ENCODE measurements at regions not wholly inside any gene's neighbourhood (a gene's known extent, or its start where the extent isn't known, plus 50 kb on each side); places are given as distances from the start of the nearest gene placed in this dataset.
A peak's percentile ranks its signal among the peaks of the same experiment; 100 is the strongest.

DNA sequence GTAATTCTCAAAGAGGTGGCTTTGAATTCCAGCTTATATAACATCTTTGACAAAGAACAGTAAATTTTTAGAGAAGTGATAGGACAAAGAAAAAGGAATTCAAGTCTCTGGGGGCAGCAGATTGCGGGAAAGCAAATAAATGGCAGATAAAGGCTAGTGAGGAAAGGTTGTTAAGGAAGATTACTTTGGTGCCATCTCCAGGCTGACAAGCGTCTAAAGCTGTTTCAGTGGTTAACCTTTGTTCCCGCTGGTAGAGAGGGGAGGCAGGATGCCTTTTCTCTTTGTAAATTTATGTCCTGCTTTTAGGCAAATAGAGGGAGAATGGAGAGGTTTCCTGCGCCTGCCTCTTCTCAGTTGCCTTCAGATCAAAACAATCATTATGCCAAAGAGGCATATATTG is 431.2 kb upstream of the CHST9 start:
- TF ChIP-seq, protein P1, sequence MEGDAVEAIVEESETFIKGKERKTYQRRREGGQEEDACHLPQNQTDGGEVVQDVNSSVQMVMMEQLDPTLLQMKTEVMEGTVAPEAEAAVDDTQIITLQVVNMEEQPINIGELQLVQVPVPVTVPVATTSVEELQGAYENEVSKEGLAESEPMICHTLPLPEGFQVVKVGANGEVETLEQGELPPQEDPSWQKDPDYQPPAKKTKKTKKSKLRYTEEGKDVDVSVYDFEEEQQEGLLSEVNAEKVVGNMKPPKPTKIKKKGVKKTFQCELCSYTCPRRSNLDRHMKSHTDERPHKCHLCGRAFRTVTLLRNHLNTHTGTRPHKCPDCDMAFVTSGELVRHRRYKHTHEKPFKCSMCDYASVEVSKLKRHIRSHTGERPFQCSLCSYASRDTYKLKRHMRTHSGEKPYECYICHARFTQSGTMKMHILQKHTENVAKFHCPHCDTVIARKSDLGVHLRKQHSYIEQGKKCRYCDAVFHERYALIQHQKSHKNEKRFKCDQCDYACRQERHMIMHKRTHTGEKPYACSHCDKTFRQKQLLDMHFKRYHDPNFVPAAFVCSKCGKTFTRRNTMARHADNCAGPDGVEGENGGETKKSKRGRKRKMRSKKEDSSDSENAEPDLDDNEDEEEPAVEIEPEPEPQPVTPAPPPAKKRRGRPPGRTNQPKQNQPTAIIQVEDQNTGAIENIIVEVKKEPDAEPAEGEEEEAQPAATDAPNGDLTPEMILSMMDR (IDR thresholded peaks at IDR 0.05): no peak
- DNase-seq: no peak
- no peaks in the 10 kb centered on the region for H3K9me3 Mint-ChIP-seq
- no peak overlapping the region for H3K27ac Mint-ChIP-seq
- H3K36me3 Mint-ChIP-seq (ENCODE audit: low read depth): no peaks in the 10 kb centered on the region
- no peaks in the 10 kb centered on the region for H3K4me1 Mint-ChIP-seq (ENCODE audit: low read depth)
- no peak overlapping the region for H3K4me3 Mint-ChIP-seq
- H3K27me3 Mint-ChIP-seq (ENCODE audit: insufficient read depth): peaks cover 7% of the 10 kb centered on the region

DNA sequence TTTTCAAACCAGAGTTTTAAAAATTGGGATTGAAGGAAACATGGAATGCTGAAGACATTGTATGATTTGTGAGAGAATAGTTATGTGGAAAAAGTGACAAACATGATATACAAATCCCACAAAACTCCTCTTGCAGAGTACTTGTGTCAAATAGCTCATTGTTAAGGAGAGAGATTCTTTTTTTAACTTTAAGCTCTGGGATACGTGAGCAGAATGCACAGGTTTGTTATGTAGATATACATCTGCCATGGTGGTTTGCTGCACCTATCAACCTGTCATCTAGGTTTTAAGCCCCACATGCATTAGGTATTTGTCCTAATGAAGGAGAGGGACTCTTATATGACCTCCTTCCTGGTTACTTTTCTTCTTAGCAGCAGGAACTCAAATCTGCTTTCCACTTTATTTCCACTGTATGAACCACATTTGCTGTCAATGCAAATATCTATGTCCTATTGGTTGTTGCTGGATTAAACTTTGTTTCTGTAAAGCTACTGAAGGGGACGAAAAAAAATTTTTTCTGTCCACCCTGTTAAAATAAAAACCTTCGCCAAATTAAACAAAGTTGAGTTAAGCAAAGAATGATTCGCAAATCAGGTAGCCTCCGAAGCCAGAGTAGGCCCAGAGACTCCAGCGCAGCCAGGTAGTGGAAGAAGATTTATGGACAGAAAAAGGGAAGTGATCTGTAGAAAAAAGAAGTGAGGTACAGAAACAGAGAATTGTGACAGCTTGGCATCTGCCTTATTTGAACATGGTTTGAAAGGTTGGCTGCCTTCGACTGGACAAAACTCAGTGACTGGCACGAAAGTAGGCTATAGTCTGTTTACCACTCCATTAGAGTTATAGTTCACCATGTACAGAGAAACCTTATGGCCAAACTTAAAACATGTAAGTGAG is 430.1 kb upstream of the CHST9 start:
- Mint-ChIP-seq H3K27ac (no peak overlapping the region), H3K27me3 (ENCODE audit: insufficient read depth) (peaks cover 5% of the 10 kb centered on the region)

DNA sequence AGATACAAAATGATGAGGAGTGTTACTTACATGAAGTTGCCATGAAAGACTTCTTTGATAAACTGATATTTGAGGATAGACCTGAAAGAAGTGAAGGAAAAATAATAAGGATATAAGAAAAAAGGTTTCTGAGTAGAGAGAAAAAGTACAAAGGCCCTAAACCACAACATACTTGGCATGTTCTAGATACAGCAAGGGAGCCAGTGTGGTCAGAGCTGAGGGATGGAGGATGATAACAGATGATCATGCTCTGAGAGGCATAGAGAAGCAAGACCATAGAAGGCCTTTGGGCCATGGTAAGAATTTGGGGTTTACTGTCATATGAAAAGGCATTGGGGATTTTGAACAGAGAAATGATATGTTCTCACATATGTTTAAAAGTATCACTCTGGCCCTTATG is 424.1 kb upstream of the CHST9 start:
- no peaks in the 10 kb centered on the region; the same call in none of the 2 replicates for H3K27me3 Mint-ChIP-seq (ENCODE audit: insufficient read depth)
- peaks cover 6% of the 10 kb centered on the region; the same call in 1 of the 2 replicates for H3K4me1 Mint-ChIP-seq (ENCODE audit: low read depth)
- H3K36me3 Mint-ChIP-seq (ENCODE audit: low read depth): no peaks in the 10 kb centered on the region
- no peak overlapping the region for H3K4me3 Mint-ChIP-seq
- no peak overlapping the region for H3K27ac Mint-ChIP-seq
- no peak for DNase-seq
- TF ChIP-seq, protein P1 (IDR thresholded peaks at IDR 0.05): no peak
- H3K9me3 Mint-ChIP-seq: no peaks in the 10 kb centered on the region

More for the DNA sequence above, 430.1 kb upstream of the CHST9 start:
- Mint-ChIP-seq H3K4me3 (no peak overlapping the region), H3K4me1 (ENCODE audit: low read depth) (no peaks in the 10 kb centered on the region), H3K9me3 (no peaks in the 10 kb centered on the region), H3K36me3 (ENCODE audit: low read depth) (no peaks in the 10 kb centered on the region)
- TF ChIP-seq, protein P1 (IDR thresholded peaks at IDR 0.05): no peak
- no peak for DNase-seq

DNA sequence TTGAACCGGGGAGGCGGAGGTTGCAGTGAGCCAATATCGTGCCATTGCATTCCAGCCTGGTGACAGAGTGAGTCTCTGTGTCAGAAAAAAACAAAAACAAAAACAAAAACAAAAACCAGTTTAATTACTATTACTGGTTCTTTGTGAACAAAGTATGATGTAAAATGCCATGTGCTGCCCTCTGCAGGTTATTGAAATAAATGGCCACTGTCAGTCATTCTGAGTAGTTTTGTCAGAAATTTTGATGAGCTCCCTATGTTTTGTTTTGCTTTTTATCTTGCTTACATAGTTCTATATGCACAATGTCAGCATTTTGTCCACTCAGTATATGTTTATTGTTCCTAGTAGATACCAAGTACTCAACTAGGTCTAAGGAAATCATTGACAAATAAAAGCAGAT is 423.6 kb upstream of the CHST9 start:
- Mint-ChIP-seq H3K4me1 (ENCODE audit: low read depth) (peaks cover 6% of the 10 kb centered on the region; the same call in 1 of the 2 replicates), H3K9me3 (no peaks in the 10 kb centered on the region), H3K4me3 (no peak overlapping the region), H3K27me3 (ENCODE audit: insufficient read depth) (no peaks in the 10 kb centered on the region; the same call in none of the 2 replicates), H3K27ac (no peak overlapping the region), H3K36me3 (ENCODE audit: low read depth) (no peaks in the 10 kb centered on the region)
- TF ChIP-seq, protein P1 (IDR thresholded peaks at IDR 0.05): peak; percentile 79
- no peak for DNase-seq

DNA sequence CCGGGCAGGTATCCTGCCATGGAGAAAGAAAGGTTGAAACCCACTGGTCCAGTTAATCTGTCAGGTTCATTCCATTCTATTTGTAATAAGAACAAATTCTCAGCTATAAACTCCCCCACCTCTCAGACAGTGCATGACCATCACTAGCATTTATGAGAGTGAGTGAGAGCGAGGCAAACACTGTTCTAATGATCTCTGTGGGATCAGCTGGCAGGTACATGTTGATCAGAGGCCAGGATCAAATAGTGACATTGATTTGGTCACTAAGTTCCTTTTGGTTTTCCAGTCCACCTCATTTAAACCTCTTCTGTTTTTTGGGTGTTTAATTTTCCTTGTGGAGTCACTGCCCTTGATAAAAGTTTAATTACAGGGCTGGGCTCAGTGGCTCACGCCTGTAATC is 423.1 kb upstream of the CHST9 start:
- Mint-ChIP-seq H3K4me1 (ENCODE audit: low read depth) (peaks cover 6% of the 10 kb centered on the region; the same call in 1 of the 2 replicates), H3K27ac (no peak overlapping the region), H3K4me3 (no peak overlapping the region), H3K9me3 (no peaks in the 10 kb centered on the region), H3K27me3 (ENCODE audit: insufficient read depth) (no peaks in the 10 kb centered on the region; the same call in none of the 2 replicates), H3K36me3 (ENCODE audit: low read depth) (no peaks in the 10 kb centered on the region)
- DNase-seq: no peak
- TF ChIP-seq, protein P1 (IDR thresholded peaks at IDR 0.05): no peak
